OCI-LY1 (cell line): ENCODE measurements at regions not wholly inside any gene's neighbourhood (a gene's known extent, or its start where the extent isn't known, plus 50 kb on each side); places are given as distances from the start of the nearest gene placed in this dataset.

ENCODE experiments used
- CTCF ChIP-seq: fragments of 200-600 bp; sonication (generic), shearing (Covaris generic); IDR thresholded peaks from 2 replicates; pipeline ENCODE4 v1.5.1; 2017; ENCODE audit warnings: mild to moderate bottlenecking, antibody characterized with exemption, low read length, moderate library complexity, mixed read lengths
- EZH2 ChIP-seq: fragments of 200-600 bp; sonication (generic), shearing (Covaris generic); IDR thresholded peaks from 2 replicates; pipeline ENCODE4 v1.8.0; 2017; ENCODE audit warnings: borderline replicate concordance, mixed run types, mild to moderate bottlenecking, antibody characterized with exemption, low read length, moderate library complexity, mixed read lengths

GRCh38 chr3:99013777-99014315 lies 112.4 kb upstream of the DCBLD2 start:
- no peak for TF ChIP-seq CTCF
- TF ChIP-seq EZH2: no peak
